Fibroblast of pulmonary artery (primary cell): ENCODE measurements at regions not wholly inside any gene's neighbourhood (a gene's known extent, or its start where the extent isn't known, plus 50 kb on each side); places are given as distances from the start of the nearest gene placed in this dataset.
A peak's percentile ranks its signal among the peaks of the same experiment; 100 is the strongest.

Experiments used
- DNase-seq: peaks from one replicate; pipeline ENCODE4 v3.0.0-alpha.2; 2010; ENCODE audit warnings: low read depth
- H3K4me3 ChIP-seq: replicated peaks from 2 replicates; pipeline ENCODE4 v1.5.1; 2011; ENCODE audit warnings: low read depth, mild to moderate bottlenecking, control low read depth, low read length, moderate library complexity
- CTCF ChIP-seq: IDR thresholded peaks from 2 replicates; pipeline ENCODE4 v1.5.1; 2011; ENCODE audit warnings: mild to moderate bottlenecking, control low read depth, low read length, inconsistent platforms; ENCODE audit errors: missing control alignments

GRCh38 chr2:41966431-41966893 lies 81.4 kb upstream of the PKDCC start:
- TF ChIP-seq CTCF = no peak
- peak; percentile 94 for DNase-seq
- no peak overlapping the region for H3K4me3 ChIP-seq

GRCh38 chr2:41966920-41967319 lies 80.9 kb upstream of the PKDCC start:
- no peak overlapping the region for H3K4me3 ChIP-seq
- no peak for DNase-seq
- TF ChIP-seq CTCF = no peak

GRCh38 chr2:41967476-41968181 lies 80.2 kb upstream of the PKDCC start:
- TF ChIP-seq CTCF = no peak
- no peak for DNase-seq
- H3K4me3 ChIP-seq = no peak overlapping the region

- no peak overlapping the region for H3K4me3 ChIP-seq
- no peak for DNase-seq
- no peak for TF ChIP-seq CTCF
Observed at GRCh38 chr2:41968182-41968578, 79.6 kb upstream of the PKDCC start.

- TF ChIP-seq CTCF = no peak
- no peak for DNase-seq
- no peak overlapping the region for H3K4me3 ChIP-seq
Observed at GRCh38 chr2:41970988-41971660, 76.7 kb upstream of the PKDCC start.

- DNase-seq = no peak
- H3K4me3 ChIP-seq = no peak overlapping the region
- no peak for TF ChIP-seq CTCF
Observed at GRCh38 chr2:41972179-41972578, 75.6 kb upstream of the PKDCC start.
